GM19463 (cell line): ENCODE measurements at regions not wholly inside any gene's neighbourhood (a gene's known extent, or its start where the extent isn't known, plus 50 kb on each side); places are given as distances from the start of the nearest gene placed in this dataset.

Experiments
- ATAC-seq: cut with Tn5 transposase; IDR thresholded peaks from one replicate; pipeline ENCODE4 v1.9.1; 2021; ENCODE audit warnings: mild to moderate bottlenecking, moderate library complexity; ENCODE audit not compliant: unreplicated experiment

DNA sequence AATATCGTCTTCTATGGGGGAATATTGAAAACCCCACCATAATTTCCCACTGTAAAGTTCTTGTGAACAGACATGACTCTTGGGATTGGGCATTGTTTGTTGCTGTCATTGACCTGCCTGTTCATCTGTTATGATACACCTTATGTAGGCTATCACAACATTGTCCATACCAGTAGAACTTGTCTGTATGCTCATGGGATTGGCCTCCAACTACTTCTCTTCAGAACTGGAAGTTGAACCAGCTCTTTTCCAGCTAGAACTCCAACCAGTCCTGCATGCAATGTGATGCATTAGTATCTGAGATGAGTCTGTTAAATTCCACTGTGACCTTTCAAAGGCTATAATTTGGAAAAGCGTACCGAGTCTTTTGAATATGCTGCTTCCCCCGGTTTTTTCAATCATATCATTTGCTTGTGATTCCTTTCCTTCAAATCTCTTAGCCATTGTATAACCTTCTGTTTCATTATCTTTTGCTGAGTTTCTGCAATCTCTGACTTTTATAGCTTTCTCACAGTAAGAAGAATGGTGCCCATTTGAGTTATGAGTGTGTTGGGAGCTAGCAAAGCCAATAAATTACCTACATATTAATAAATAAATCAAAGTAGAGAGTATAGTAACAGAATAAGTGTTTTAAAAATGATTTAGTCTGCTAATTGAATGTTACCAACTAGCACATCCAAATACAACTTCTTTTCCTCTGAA is 101.9 kb downstream of the PLK2 start:
- ATAC-seq: no peak

DNA sequence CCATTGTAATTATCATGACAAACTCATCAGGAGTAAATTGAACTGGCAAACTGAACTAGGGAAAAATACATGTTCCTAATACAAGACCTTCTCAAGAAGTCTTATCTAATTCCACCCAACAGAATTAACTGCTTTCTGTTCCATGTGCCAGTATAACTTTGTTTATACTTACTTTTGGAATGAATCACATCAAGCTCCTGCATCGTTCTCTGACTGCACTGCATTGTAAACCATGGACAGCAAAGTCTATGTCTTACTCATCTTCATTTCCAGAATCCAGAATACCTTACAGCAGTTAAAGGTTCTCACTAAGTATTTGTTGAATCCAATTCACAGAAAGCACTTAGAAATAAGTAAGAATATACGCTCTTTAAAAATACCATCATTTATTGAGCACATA is 102.8 kb downstream of the PLK2 start:
- ATAC-seq: no peak

DNA sequence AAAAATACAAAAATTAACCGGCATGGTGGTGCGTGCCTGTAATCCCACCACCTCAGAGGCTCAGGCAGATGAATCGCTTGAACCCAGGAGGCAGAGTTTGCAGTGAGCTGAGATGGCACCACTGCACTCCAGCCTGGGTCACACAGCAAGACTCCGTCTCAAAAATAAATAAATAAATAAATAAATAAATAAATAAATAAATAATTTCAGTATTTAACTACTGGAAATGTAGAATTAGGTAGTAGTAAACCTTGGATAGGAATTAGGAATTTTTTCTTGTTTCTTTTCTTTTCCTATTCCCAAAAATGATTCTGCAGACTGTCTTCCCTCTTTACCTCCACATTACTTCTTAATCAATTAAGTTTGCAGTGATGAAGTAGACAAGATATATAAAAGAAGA is 103.2 kb downstream of the PLK2 start:
- ATAC-seq: no peak

DNA sequence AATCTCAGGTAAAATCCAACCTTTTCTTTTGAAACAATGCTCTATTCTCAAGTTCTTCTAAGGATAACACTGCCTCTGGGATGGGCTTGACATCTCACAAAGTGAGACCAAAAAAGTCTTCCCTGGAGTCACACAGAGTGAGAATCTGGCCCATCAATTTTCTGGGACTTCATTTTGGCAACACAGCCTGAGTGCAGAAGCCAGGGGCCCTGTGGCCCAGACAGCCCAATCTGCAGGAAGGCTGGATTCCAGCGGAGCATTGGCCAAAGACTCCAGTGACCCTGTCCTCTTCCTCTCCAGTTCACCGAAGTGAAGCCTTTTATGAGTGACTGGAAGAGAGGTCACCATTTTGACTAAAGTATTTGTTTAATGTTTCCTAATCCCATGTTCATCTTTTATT is 105.1 kb downstream of the PLK2 start:
- no peak for ATAC-seq

DNA sequence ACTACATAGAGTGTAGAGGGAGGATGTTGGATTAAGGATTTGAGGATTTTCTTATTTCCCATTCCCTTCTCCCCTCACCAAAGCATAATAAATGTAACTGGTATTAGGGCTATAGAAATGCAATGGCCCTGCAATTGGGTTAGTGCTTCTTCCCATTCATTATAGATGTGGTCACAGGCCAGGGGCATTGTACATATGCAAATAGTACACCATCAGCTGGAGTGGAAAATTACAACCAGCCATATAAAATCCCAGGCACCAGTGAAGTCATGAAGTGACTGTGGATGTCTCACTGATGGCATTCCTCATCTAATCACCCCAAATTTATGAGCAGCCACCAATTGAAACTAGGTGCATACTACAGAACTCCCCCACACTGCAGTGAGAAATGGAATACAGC is 105.9 kb downstream of the PLK2 start:
- ATAC-seq: no peak

DNA sequence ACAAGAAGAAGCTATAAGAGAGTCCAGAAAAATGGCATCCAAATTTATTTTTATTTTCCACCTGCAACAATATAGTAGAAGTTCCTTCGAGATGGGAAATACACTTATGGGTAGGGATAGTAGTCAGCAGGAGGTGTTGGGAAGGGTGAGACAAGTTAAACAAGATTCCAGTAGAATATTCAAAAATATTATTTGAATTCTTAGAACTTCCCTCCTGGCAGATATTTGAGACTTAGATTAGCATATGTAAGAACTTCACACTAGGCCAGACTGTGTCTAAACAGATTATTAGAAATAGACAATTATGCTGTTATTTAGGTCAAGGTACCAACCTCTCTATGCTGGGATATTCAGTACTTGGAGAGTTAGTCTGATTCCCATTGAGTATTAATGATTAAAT is 108.7 kb downstream of the PLK2 start:
- ATAC-seq: no peak

DNA sequence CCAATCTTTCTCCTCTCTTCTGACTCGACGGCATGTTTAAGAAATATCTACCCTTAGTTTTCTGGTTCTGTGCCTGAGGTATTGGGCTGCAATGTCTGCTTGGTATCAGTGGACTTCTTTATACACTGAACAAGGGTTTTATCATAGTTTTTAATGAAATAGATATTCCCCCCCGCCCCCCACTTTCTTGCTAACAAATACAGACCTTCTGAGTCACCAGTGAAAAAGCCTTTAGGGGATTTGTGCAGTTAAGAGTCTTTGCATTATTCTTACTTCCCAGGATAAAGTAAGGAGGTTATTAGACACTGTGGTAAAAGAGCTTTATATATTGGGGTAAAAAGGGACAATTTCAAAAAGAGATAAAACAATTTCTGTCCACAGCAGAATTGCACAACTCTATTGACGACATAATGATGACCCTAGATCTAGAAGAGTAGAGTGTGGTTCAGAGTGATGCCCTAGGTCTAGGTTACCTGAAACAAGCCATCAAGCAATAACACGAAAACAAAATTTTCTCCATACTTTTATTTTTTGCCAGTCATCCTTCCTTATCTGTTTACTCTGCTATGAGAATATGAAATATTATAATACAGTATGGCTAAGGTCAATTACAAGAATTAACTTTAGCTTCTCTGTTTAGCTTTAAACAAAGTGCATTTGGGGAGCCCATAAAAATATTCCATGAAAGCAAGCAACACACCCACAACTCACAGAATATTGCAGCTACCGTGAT is 110.7 kb downstream of the PLK2 start:
- no peak for ATAC-seq

DNA sequence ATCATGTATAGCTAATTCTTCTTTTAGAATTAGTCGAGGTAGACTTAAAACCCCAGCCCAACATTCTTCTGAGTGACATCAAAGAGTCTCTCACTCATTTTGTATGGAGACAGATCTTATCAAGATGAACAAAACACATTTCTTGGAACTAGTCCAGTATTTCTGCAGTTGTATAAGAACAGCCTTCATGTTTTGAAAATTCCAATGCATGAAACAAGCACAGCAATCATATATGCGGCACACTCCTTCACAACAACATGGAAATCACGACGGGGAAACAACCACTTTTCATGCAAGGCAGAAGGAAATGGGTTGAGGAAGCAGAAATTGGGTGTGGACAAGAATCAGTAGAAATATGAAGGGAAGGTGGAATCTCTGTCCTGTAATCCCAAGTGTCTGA is 113.8 kb downstream of the PLK2 start:
- ATAC-seq: no peak

DNA sequence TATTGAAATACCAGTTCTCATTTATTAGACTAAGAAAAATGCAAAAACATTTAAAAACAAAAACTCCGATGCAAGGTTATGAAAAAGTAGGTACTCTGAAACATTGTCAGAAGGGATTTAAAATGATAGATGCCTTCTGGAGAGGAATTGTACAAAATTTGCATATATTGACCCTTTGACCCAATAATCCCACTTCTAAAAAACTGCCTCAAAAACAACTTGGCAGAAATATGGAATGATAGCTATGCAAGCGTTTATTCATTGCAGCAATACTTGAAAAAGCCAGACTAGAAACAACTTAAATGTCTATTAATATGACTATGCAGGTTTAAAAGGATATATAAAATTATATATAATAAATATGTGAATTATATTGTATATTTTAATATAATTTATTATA is 118.4 kb downstream of the PLK2 start:
- ATAC-seq: no peak

DNA sequence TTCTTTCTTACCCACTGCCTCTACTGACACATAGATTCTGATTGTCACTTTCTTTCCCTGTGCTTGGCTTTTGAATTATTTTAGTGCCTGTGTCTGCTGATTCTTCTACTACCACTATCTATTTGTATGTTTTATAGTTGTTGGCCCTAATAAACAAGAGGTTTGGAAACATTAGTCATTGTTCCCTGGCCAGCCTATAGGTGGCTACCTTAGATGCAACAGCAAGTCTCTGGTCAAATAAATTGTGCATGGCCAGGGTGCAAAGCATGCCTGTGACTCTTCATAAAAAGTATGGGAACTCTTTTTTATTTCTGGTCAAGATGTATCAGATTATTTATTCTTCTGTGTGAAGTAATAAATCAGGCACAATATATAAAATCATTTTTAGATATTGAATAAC is 124.4 kb downstream of the PLK2 start:
- ATAC-seq: no peak

DNA sequence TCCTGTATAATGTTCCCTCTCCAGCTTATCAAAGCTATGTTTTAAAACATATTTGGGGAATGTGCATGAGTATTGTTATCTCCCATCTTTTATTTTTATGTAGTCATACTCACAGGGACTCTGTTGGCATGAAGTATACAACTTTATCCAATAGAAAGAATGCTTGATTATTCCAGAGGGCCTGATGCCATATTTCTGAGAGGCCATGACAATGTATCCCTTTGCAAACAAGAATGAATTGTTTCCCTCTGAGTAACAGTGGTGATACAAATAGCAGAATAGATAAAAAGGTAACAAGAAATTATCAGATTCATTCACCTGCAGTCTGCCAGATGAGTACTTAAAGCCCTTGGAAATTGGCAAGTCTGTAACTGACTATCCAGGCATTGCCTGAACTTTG is 125.9 kb downstream of the PLK2 start:
- no peak for ATAC-seq

DNA sequence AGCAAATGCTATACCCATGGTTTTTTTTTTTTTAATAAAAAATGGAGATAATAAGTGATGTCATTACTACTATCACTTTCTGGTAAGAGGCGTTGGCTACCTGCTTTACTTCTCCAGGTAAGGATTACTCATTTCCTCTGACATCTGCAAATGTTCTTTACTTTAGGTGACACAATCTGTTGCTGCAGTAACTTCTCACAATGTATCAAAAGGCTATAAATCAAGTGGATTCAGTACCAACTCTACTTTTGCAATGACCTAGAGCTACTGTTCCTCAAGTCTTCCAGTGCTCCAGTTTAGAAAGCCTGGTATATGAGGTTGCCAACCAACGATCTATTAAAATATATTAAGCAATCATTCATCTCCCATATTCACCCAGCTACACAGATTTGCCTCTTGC is 129.1 kb downstream of the PLK2 start:
- ATAC-seq: no peak

DNA sequence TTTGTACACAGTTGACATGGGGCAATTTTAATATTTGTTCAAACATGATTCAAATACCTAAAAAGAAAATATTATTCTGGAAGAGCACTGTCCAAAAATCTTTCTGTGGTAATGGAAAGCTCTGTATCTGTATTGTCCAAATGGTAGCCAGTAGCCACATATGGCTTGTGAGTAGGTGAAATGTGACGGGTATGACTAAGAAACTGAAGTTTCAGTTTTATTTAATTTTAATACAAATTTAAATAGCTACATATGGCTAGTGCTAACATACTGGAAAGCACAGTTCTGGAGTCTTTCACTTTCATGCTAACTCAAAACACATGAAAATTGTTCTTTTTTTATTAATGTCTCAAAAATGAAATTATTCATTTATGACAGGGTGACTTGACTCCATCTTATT is 132.6 kb downstream of the PLK2 start:
- ATAC-seq: peak; percentile 66

DNA sequence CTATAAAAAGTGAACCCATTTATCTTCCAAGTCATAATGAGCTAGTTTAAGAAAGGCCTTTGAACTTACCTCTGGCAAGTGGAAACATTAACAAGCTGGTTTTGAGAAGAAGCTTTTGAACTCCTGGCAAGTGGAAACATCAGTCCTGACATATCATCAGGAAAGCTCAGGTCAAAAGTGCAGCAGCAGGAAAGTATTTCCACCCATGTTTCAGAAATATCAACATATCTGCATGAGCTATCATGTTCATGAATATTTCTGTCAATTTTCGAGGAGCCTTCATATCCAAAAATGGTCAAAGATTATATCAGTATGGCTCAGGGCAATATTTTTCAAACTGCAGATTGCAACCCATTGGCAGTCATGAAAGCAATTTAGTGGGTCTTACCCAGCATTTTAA is 133.9 kb downstream of the PLK2 start:
- ATAC-seq: no peak

DNA sequence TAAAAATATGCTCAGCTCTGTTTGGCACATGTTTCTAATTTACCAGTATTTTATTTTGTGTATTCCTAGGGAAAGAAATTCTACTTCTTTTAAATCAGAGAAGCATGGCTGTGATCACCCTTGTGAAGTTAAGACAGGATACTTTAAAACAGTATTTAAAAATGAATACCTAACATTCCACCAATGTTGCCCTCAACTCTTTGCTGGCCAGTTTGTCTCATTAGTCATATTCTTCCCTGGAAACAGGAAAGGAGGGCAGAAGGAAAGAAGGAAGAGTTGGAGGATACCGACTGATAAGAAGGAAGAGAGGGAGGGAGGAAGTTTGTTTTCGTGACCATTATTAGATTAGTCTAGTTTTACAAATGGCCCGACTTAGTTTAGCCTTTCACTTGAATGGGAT is 137.4 kb downstream of the PLK2 start:
- ATAC-seq: no peak

DNA sequence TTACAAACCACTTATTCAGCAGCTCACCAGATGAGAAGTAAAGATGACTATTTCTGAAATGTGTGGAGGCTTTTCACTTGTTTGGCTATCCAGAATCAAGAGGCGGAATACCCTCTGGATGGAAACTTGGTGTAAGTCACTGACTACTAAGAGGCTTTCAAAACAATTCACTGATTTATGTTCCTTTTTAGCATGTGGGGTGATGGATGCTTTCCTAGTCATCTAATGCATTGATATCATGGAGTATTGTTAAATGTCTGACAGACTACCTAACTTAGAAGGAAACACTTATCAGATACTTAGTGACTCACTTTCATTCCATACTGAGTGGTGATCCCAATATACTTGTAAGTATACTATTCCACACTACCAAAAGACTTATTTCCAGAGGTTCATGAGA is 141.4 kb downstream of the PLK2 start:
- no peak for ATAC-seq

DNA sequence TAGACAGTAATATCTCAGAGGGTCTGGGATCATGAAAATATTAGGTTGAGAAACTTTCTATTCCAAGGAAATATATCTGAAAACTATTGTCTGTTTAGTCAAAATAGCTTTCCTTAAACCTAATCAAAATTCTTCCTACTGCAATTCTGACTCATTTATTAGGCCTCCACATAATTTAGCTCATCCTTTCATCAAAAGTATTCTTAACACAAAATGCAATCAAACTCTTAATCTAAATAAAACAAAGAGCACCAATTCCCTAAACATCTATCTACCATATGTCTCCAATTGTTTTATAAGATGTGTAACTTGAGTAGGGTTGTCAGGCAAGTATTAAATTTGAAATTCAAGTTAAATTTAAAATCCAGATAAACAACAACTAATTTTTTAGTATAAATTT is 142.1 kb downstream of the PLK2 start:
- no peak for ATAC-seq

DNA sequence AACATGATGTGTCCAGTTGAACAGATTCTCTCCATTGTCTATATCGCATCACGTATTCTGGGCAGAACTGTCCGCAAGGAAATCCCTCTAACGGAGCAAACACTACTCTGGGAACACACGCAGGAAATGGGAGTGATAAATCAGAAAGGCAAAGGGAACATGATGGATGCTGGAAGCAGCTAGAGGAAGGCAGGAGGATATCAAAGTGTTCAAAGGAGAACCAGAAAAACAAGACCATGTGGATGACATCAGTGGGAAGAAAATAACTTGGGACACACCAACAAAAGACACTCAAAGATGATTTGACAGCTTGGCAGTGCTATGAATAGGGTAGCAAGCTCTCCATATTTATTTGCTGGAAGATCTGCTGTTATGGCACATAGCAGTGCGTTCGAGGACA is 142.9 kb downstream of the PLK2 start:
- no peak for ATAC-seq

DNA sequence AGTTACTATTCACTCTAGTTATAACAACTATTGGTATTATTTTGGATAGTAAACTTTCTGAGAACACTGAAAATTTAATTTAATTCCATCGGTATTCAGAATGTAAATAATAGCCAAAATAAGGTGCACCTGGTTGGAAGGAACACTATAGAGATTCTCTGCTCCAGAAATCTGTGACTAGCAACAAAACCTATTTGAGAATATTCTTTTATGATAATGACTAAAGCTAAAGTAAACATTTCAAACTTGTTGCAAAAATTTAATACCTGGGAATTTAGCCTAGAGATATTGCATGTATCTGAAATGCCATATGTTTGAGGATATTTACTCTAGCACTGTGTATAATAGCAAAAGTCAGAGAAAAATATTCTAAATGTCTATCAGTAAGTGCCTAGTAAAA is 144.1 kb downstream of the PLK2 start:
- no peak for ATAC-seq

DNA sequence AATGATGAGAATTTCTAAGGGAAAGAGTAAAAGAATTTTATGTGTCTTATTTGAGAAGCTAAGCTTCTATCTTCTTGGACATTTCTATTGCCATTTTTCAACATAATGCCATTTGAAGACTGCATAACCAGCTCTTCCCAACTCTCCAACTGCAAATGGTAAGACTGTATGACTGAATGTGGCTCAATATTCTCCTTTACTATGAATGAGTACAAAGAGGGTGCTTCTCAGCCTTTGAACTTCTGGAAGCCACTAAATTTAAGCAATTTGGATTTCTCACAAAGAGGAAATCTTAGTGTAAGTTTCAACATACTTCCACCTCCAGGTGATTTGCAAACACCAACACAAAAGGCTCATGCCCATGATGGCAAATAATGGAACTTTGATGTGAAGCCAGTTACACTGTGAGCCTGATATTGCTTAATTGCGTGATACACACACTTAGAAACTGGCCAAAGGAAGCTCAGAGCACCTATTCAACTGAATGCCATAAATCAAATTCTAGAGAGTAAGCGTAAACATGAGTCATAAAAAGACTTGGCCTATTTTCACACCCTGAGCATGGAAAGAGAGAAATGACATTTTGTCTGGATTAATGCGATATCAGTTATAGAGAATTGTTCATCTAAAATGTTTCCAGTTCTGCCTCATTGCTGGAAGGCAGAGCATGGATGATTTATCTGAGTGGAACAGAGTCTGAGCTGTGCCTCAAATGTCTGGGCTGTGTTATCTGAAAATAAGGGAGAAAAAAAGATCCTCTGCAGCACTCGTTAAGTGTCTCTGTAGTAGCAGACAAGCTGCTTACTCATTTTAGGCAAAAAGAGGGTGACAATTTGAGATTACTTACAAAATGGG is 145.3 kb downstream of the PLK2 start:
- ATAC-seq: no peak

DNA sequence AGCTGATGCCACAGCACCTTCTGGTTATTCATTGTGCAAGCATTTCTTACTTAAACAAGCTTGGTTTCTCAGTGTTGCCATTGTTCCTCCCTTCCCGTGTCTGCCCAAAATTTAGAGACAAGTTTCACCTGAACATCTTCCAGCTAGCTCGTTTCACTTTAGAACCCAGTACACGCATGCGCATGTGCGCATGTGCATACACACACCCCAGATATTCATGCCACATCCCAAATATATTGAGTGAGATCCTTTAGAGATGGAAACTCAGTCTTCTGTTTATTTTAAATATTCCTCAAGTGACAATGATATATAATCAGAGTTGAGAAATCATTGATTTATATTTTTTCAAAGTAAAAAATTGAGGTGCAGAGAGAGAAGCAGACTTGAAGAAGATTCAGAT is 147.6 kb downstream of the PLK2 start:
- no peak for ATAC-seq

DNA sequence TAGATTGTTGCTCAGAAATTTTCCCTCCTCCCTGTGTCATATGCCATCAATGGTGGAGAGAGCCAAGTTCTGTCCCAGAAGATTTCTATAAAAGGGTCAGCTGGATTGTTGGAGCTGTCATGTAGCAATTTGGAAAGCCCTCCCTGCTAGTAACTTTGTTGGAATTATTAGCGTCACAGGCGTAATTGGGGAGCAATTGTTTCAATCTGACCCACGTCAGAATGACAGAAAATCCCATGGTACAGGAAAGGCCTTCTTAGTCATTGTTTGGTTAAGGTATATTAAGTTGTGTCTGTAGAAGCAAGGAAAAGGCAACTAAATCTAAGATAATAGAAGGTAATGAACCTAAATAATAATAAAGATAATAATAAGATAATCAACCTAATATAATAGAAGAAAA is 148.4 kb downstream of the PLK2 start:
- no peak for ATAC-seq
